ENCODE measurements at regions not wholly inside any gene's neighbourhood (a gene's known extent, or its start where the extent isn't known, plus 50 kb on each side); places are given as distances from the start of the nearest gene placed in this dataset.

DNA sequence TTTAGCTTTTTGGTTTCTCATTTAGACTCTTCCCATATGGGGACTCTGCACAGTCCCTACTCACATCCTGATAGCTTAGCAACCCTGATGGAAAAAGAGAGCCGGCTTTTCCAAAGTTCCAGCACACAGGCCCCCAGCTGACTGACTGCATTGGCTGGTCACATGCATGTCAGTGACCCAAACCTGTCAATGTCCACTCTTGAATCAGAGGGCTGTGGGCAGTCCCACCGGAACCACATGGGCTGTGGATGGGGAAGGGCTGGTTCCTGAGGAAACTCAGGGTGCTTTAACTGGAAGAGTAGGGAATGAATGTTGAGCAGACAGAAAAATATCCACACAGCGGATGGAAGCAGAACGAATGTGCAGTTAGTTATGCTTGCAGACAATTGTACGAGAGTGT, 136.6 kb downstream of the NSG2 start:
- TF ChIP-seq POLR2AphosphoS5 (IDR thresholded peaks at IDR 0.05; ENCODE audit: insufficient read depth in 1 of 2, low read depth in 1 of 2) (no peak), POLR2A (IDR thresholded peaks at IDR 0.05) (no peak)
- TF ChIP-seq, protein P1, sequence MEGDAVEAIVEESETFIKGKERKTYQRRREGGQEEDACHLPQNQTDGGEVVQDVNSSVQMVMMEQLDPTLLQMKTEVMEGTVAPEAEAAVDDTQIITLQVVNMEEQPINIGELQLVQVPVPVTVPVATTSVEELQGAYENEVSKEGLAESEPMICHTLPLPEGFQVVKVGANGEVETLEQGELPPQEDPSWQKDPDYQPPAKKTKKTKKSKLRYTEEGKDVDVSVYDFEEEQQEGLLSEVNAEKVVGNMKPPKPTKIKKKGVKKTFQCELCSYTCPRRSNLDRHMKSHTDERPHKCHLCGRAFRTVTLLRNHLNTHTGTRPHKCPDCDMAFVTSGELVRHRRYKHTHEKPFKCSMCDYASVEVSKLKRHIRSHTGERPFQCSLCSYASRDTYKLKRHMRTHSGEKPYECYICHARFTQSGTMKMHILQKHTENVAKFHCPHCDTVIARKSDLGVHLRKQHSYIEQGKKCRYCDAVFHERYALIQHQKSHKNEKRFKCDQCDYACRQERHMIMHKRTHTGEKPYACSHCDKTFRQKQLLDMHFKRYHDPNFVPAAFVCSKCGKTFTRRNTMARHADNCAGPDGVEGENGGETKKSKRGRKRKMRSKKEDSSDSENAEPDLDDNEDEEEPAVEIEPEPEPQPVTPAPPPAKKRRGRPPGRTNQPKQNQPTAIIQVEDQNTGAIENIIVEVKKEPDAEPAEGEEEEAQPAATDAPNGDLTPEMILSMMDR (IDR thresholded peaks at IDR 0.05): no peak
